CD4-positive, alpha-beta T cell (primary cell): ENCODE measurements at regions not wholly inside any gene's neighbourhood (a gene's known extent, or its start where the extent isn't known, plus 50 kb on each side); places are given as distances from the start of the nearest gene placed in this dataset.

Source experiments
- ATAC-seq: fragments of 200-7000 bp; cut with Tn5 transposase; one replicate; pipeline ENCODE4 v1.10.0; 2022; ENCODE audit warnings: mild to moderate bottlenecking; ENCODE audit not compliant: poor library complexity
- CTCF ChIA-PET: fragments of 350-600 bp; sonication (Branson Sonifier 250); formaldehyde crosslinking; loops from one replicate; lab custom pipeline; 2021; ENCODE audit warnings: antibody characterized with exemption, inconsistent platforms; lab: Charles Lee
- POLR2A ChIA-PET: fragments of 350-600 bp; sonication (Branson Sonifier 250); formaldehyde crosslinking; loops from one replicate; lab custom pipeline; 2021; ENCODE audit warnings: antibody characterized with exemption, inconsistent platforms; lab: Charles Lee
- DNase-seq, 14 experiments: peaks; one replicate each; pipeline ENCODE4 v3.0.0-alpha.2; 2013 to 2020; ENCODE audit warnings: mixed read lengths in 2 of 14
- H3K27ac ChIP-seq, 2 donors: one replicate each; pipeline versions ENCODE4 v1.5.1 to v1.7.0; 2013; ENCODE audit warnings: low read length in 2 of 2, low read depth in 1 of 2, mild to moderate bottlenecking in 1 of 2
- H3K27me3 ChIP-seq, 2 experiments: 1 replicate in 1 of 2; 2 replicates in 1 of 2; pipeline versions ENCODE4 v1.6.1 to v1.7.0; 2013; ENCODE audit warnings: low read length in 2 of 2, control low read depth in 1 of 2, mild to moderate bottlenecking in 1 of 2, moderate library complexity in 1 of 2; ENCODE audit not compliant: insufficient read depth in 2 of 2, control insufficient read depth in 1 of 2
- H3K36me3 ChIP-seq: one replicate; pipeline ENCODE4 v1.6.1; 2013; ENCODE audit warnings: low read length, control low read depth; ENCODE audit not compliant: insufficient read depth
- H3K4me1 ChIP-seq: one replicate; pipeline ENCODE4 v1.6.1; 2013; ENCODE audit warnings: low read length, control low read depth; ENCODE audit not compliant: insufficient read depth
- H3K4me3 ChIP-seq: one replicate; pipeline ENCODE4 v1.5.1; 2013; ENCODE audit warnings: mild to moderate bottlenecking, low read length, moderate library complexity
- H3K9me3 ChIP-seq, 2 experiments: 1 replicate in 1 of 2; 2 replicates in 1 of 2; pipeline versions ENCODE4 v1.6.1 to v1.7.0; 2013; ENCODE audit warnings: low read length in 2 of 2, mild to moderate bottlenecking in 2 of 2, control low read depth in 1 of 2, moderate library complexity in 1 of 2; ENCODE audit not compliant: control insufficient read depth in 1 of 2, insufficient read depth in 1 of 2
- H3K27ac Mint-ChIP-seq: one replicate; pipeline ENCODE4 v1.8.0; 2020; ENCODE audit warnings: mixed read lengths
- H3K27me3 Mint-ChIP-seq: one replicate; pipeline ENCODE4 v1.8.0; 2021; ENCODE audit warnings: mixed read lengths
- H3K36me3 Mint-ChIP-seq: one replicate; pipeline ENCODE4 v1.8.0; 2021; ENCODE audit warnings: low read depth, mixed read lengths
- H3K4me1 Mint-ChIP-seq: one replicate; pipeline ENCODE4 v1.8.0; 2021; ENCODE audit warnings: low read depth, mixed read lengths
- H3K4me3 Mint-ChIP-seq: one replicate; pipeline ENCODE4 v1.8.0; 2020; ENCODE audit warnings: mild to moderate bottlenecking, mixed read lengths
- H3K9me3 Mint-ChIP-seq: one replicate; pipeline ENCODE4 v1.8.0; 2020; ENCODE audit warnings: mixed read lengths
- CTCF ChIP-seq: fragments of 200-600 bp; IDR thresholded peaks from one replicate; pipeline ENCODE4 v1.8.0; 2022; ENCODE audit warnings: antibody characterized with exemption, mild to moderate bottlenecking
- intact Hi-C, 2 experiments: fragments of 100-400 bp; cut with DNase I in 1 of 2; cut with micrococcal nuclease in 1 of 2; formaldehyde crosslinking; loops; one replicate each; pipeline versions ENCODE4 v1.15.1 to v1.9.0; 2023 to 2025; cut with DNase I, micrococcal nuclease

- no peak for TF ChIP-seq CTCF
- peaks cover 35% of the 10 kb centered on the region for H3K4me1 ChIP-seq
- H3K36me3 Mint-ChIP-seq: no peaks in the 10 kb centered on the region
- no peak for ATAC-seq
- H3K4me3 ChIP-seq: no peak overlapping the region
- ChIA-PET POLR2A (no interaction called here), CTCF (no interaction called here)
- H3K27ac Mint-ChIP-seq: no peak overlapping the region
- no peaks in the 10 kb centered on the region for H3K36me3 ChIP-seq
- no peaks in the 10 kb centered on the region for H3K9me3 Mint-ChIP-seq
- no peaks in the 10 kb centered on the region for H3K27me3 Mint-ChIP-seq
- H3K27me3 ChIP-seq: no peaks in the 10 kb centered on the region
- DNase-seq: no peak
- H3K9me3 ChIP-seq: no peaks in the 10 kb centered on the region
- H3K4me3 Mint-ChIP-seq: no peak overlapping the region
- intact Hi-C loops: no loop called here
- H3K27ac ChIP-seq: no peak overlapping the region
- H3K4me1 Mint-ChIP-seq: peaks cover 43% of the 10 kb centered on the region
Observed at GRCh38 chr11:45075519-45075918, 70.9 kb upstream of the PRDM11 start.

GRCh38 chr11:45075952-45076351 is 70.5 kb upstream of the PRDM11 start:
- Mint-ChIP-seq H3K9me3 (no peaks in the 10 kb centered on the region), H3K27me3 (no peaks in the 10 kb centered on the region), H3K36me3 (no peaks in the 10 kb centered on the region), H3K27ac (no peak overlapping the region), H3K4me3 (no peak overlapping the region), H3K4me1 (peaks cover 47% of the 10 kb centered on the region)
- DNase-seq (no peak), ATAC-seq (no peak)
- no peaks in the 10 kb centered on the region for H3K9me3 ChIP-seq
- ChIA-PET CTCF (no interaction called here), POLR2A (no interaction called here)
- H3K4me3 ChIP-seq: no peak overlapping the region
- H3K4me1 ChIP-seq: peaks cover 39% of the 10 kb centered on the region
- TF ChIP-seq CTCF: no peak
- no peaks in the 10 kb centered on the region for H3K27me3 ChIP-seq
- intact Hi-C loops: no loop called here
- H3K27ac ChIP-seq: no peak overlapping the region
- H3K36me3 ChIP-seq: no peaks in the 10 kb centered on the region

- intact Hi-C loops: no loop called here
- ChIA-PET POLR2A (no interaction called here), CTCF (no interaction called here)
- Mint-ChIP-seq H3K27ac (no peak overlapping the region), H3K27me3 (no peaks in the 10 kb centered on the region), H3K4me3 (no peak overlapping the region), H3K4me1 (peaks cover 55% of the 10 kb centered on the region), H3K36me3 (no peaks in the 10 kb centered on the region), H3K9me3 (no peaks in the 10 kb centered on the region)
- H3K4me3 ChIP-seq: no peak overlapping the region
- no peaks in the 10 kb centered on the region for H3K36me3 ChIP-seq
- H3K9me3 ChIP-seq: no peaks in the 10 kb centered on the region
- ATAC-seq (no peak), DNase-seq (no peak)
- H3K27me3 ChIP-seq: no peaks in the 10 kb centered on the region
- H3K4me1 ChIP-seq: peaks cover 47% of the 10 kb centered on the region
- no peak overlapping the region for H3K27ac ChIP-seq
- no peak for TF ChIP-seq CTCF
Observed at GRCh38 chr11:45076761-45077160, 69.7 kb upstream of the PRDM11 start.
